ENCODE measurements at regions not wholly inside any gene's neighbourhood (a gene's known extent, or its start where the extent isn't known, plus 50 kb on each side); places are given as distances from the start of the nearest gene placed in this dataset.

DNA sequence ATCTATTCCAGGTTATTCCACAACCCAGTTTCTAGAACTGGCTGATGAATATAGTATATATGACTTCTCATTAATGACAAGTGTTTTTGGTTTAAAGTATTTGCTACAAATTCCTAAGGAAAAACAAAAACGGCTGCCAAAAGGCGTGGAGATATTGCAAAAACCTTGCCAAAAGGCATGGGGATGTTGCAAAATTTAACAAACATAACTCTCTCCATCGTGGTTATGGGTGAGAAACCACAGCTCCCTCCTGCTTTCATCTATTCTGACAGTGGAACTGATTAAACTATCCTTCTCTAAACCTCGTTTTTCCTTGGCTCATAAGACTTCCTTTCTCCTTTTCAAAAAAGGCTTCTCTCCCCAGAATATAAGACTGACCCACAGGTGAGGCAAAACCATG, 342.0 kb upstream of the PDZRN3 start:
- TF ChIP-seq SPI1 (IDR thresholded peaks at IDR 0.05; ENCODE audit: low read depth, low read length) (no peak), TAF1 (IDR thresholded peaks at IDR 0.05; ENCODE audit: low read depth, low read length) (no peak), PAX5 (IDR thresholded peaks at IDR 0.05; ENCODE audit: insufficient read depth, low read length, severe bottlenecking) (no peak), POU2F2 (IDR thresholded peaks at IDR 0.05; ENCODE audit: low read depth, low read length) (no peak), POLR2A (IDR thresholded peaks at IDR 0.05; ENCODE audit: low read depth, low read length) (no peak), POLR2AphosphoS5 (IDR thresholded peaks at IDR 0.05; ENCODE audit: low read depth, low read length) (no peak)
- FAIRE-seq (no peak), DNase-seq (ENCODE audit: insufficient read length, low spot score) (no peak)

DNA sequence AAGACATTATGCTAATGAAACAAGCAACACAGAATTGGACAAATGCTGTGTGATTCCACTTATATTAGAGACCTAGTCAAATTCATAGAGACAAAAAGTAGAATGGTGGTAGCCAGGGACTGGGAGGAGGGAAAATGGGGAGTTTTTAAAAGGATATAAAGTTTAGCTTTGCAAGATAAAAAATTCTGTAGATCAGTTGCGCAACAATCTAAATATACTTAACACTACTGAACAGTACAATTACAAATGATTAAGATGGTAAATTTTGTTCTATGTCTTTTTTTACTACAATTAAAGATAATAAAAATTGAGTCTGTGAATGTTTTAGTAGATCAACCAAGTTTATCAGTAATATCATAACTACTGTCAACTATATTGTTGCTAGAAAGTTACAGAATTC, 340.1 kb upstream of the PDZRN3 start:
- FAIRE-seq (no peak), DNase-seq (ENCODE audit: insufficient read length, low spot score) (no peak)
- TF ChIP-seq POU2F2 (IDR thresholded peaks at IDR 0.05; ENCODE audit: low read depth, low read length) (no peak), SPI1 (IDR thresholded peaks at IDR 0.05; ENCODE audit: low read depth, low read length) (no peak), TAF1 (IDR thresholded peaks at IDR 0.05; ENCODE audit: low read depth, low read length) (no peak), POLR2A (IDR thresholded peaks at IDR 0.05; ENCODE audit: low read depth, low read length) (no peak), POLR2AphosphoS5 (IDR thresholded peaks at IDR 0.05; ENCODE audit: low read depth, low read length) (no peak), PAX5 (IDR thresholded peaks at IDR 0.05; ENCODE audit: insufficient read depth, low read length, severe bottlenecking) (no peak)

GRCh38 chr3:73955494-73956070, 330.8 kb upstream of the PDZRN3 start:
- FAIRE-seq (no peak), DNase-seq (ENCODE audit: insufficient read length, low spot score) (no peak)
- TF ChIP-seq POLR2AphosphoS5 (IDR thresholded peaks at IDR 0.05; ENCODE audit: low read depth, low read length) (no peak), POLR2A (IDR thresholded peaks at IDR 0.05; ENCODE audit: low read depth, low read length) (no peak), POU2F2 (IDR thresholded peaks at IDR 0.05; ENCODE audit: low read depth, low read length) (no peak), TAF1 (IDR thresholded peaks at IDR 0.05; ENCODE audit: low read depth, low read length) (no peak)

GRCh38 chr3:73954506-73954905, 329.8 kb upstream of the PDZRN3 start:
- TF ChIP-seq SPI1 (IDR thresholded peaks at IDR 0.05; ENCODE audit: low read depth, low read length) (no peak), TAF1 (IDR thresholded peaks at IDR 0.05; ENCODE audit: low read depth, low read length) (no peak), POLR2A (IDR thresholded peaks at IDR 0.05; ENCODE audit: low read depth, low read length) (no peak), POLR2AphosphoS5 (IDR thresholded peaks at IDR 0.05; ENCODE audit: low read depth, low read length) (no peak), POU2F2 (IDR thresholded peaks at IDR 0.05; ENCODE audit: low read depth, low read length) (no peak), PAX5 (IDR thresholded peaks at IDR 0.05; ENCODE audit: insufficient read depth, low read length, severe bottlenecking) (no peak)
- FAIRE-seq (no peak), DNase-seq (ENCODE audit: insufficient read length, low spot score) (no peak)

- TF ChIP-seq POU2F2 (IDR thresholded peaks at IDR 0.05; ENCODE audit: low read depth, low read length) (no peak), POLR2AphosphoS5 (IDR thresholded peaks at IDR 0.05; ENCODE audit: low read depth, low read length) (no peak), TAF1 (IDR thresholded peaks at IDR 0.05; ENCODE audit: low read depth, low read length) (no peak), POLR2A (IDR thresholded peaks at IDR 0.05; ENCODE audit: low read depth, low read length) (no peak), PAX5 (IDR thresholded peaks at IDR 0.05; ENCODE audit: insufficient read depth, low read length, severe bottlenecking) (no peak), SPI1 (IDR thresholded peaks at IDR 0.05; ENCODE audit: low read depth, low read length) (no peak)
- FAIRE-seq = no peak
- no peak for DNase-seq (ENCODE audit: insufficient read length, low spot score)
Observed at GRCh38 chr3:73952781-73953180, 328.0 kb upstream of the PDZRN3 start.

DNA sequence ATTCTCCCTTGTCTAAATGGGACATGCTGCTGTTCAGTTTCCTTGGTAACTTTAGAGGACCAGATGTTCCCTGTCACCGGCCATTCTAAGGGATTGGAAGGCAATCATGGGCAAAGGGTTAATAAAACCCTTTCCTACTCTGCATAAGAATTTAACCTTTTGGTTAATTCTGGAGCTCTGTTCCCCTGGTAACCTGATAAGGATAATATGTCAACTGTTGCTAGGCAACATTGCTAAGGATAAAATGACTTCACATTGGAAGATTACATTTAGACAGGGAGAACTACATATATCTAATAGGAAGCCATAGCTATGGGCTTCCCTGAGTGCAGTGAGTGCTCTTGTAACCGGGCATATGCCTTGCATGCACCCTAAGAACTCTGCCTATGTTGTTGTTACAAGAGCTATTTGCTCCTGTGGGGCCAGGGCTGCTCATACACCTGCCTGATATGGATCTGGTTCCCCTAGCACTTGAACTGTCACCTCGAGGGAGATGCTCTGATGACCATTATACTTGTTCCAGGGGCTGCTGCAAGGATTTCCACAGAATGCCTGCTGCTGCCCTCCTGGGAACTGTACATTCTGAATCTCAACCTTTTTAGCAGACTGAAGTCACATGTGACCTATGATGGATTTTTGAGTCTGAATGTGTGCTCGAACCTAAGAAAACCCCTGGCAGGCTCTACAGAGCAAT, 326.3 kb upstream of the PDZRN3 start:
- FAIRE-seq (no peak), DNase-seq (ENCODE audit: insufficient read length, low spot score) (no peak)
- TF ChIP-seq TAF1 (IDR thresholded peaks at IDR 0.05; ENCODE audit: low read depth, low read length) (no peak), PAX5 (IDR thresholded peaks at IDR 0.05; ENCODE audit: insufficient read depth, low read length, severe bottlenecking) (no peak), SPI1 (IDR thresholded peaks at IDR 0.05; ENCODE audit: low read depth, low read length) (no peak), POU2F2 (IDR thresholded peaks at IDR 0.05; ENCODE audit: low read depth, low read length) (no peak)

- TF ChIP-seq POLR2AphosphoS5 (IDR thresholded peaks at IDR 0.05; ENCODE audit: low read depth, low read length) = no peak
- TF ChIP-seq SPI1 (IDR thresholded peaks at IDR 0.05; ENCODE audit: low read depth, low read length) = no peak
- no peak for TF ChIP-seq POU2F2 (IDR thresholded peaks at IDR 0.05; ENCODE audit: low read depth, low read length)
- no peak for TF ChIP-seq PAX5 (IDR thresholded peaks at IDR 0.05; ENCODE audit: insufficient read depth, low read length, severe bottlenecking)
- no peak for TF ChIP-seq TAF1 (IDR thresholded peaks at IDR 0.05; ENCODE audit: low read depth, low read length)
- TF ChIP-seq POLR2A (IDR thresholded peaks at IDR 0.05; ENCODE audit: low read depth, low read length) = no peak
- FAIRE-seq (no peak), DNase-seq (ENCODE audit: insufficient read length, low spot score) (no peak)
Observed at GRCh38 chr3:73945541-73945940, 320.8 kb upstream of the PDZRN3 start.

GRCh38 chr3:73939985-73940384, 315.2 kb upstream of the PDZRN3 start:
- TF ChIP-seq PAX5 (IDR thresholded peaks at IDR 0.05; ENCODE audit: insufficient read depth, low read length, severe bottlenecking) (no peak), POLR2A (IDR thresholded peaks at IDR 0.05; ENCODE audit: low read depth, low read length) (no peak), POU2F2 (IDR thresholded peaks at IDR 0.05; ENCODE audit: low read depth, low read length) (no peak), POLR2AphosphoS5 (IDR thresholded peaks at IDR 0.05; ENCODE audit: low read depth, low read length) (no peak), TAF1 (IDR thresholded peaks at IDR 0.05; ENCODE audit: low read depth, low read length) (no peak), SPI1 (IDR thresholded peaks at IDR 0.05; ENCODE audit: low read depth, low read length) (no peak)
- no peak for FAIRE-seq

DNA sequence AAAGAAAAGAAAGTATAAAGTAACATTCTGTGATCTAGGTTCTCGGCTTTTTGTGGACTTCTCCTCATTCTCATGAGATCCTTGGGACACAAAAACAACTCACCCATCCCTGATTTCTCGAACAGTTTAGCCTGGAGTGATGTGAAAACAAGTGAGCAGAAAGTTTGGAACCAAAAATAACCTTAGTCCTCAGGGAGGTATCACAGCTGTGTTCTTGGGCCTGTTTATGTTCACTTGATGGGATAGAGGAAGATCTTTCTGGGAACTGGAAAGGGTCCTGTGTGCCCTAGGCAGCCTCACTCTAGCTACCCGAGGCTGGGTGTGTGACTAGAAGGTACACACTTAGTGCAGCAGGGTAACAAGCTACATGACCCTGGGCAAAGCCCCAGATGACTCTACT, 308.8 kb upstream of the PDZRN3 start:
- DNase-seq (ENCODE audit: insufficient read length, low spot score) = no peak

More at GRCh38 chr3:73939985-73940384, 315.2 kb upstream of the PDZRN3 start:
- DNase-seq (ENCODE audit: insufficient read length, low spot score) = no peak

More for the DNA sequence above, 308.8 kb upstream of the PDZRN3 start:
- TF ChIP-seq POU2F2 (IDR thresholded peaks at IDR 0.05; ENCODE audit: low read depth, low read length) (no peak), POLR2AphosphoS5 (IDR thresholded peaks at IDR 0.05; ENCODE audit: low read depth, low read length) (no peak), PAX5 (IDR thresholded peaks at IDR 0.05; ENCODE audit: insufficient read depth, low read length, severe bottlenecking) (no peak), POLR2A (IDR thresholded peaks at IDR 0.05; ENCODE audit: low read depth, low read length) (no peak), SPI1 (IDR thresholded peaks at IDR 0.05; ENCODE audit: low read depth, low read length) (no peak), TAF1 (IDR thresholded peaks at IDR 0.05; ENCODE audit: low read depth, low read length) (no peak)
- no peak for FAIRE-seq

All from GM12891 (cell line).